Cardiac fibroblast (primary cell): ENCODE measurements at regions not wholly inside any gene's neighbourhood (a gene's known extent, or its start where the extent isn't known, plus 50 kb on each side); places are given as distances from the start of the nearest gene placed in this dataset.
A peak's percentile ranks its signal among the peaks of the same experiment; 100 is the strongest.

Experiments used
- DNase-seq, 2 donors: peaks; one replicate each; pipeline versions ENCODE4 v3.0.0 to v3.0.0-alpha.2; 2010; ENCODE audit warnings: low read depth in 2 of 2
- H3K4me3 ChIP-seq, 2 donors: replicated peaks in 1 of 2; 1 replicate in 1 of 2; 2 replicates in 1 of 2; pipeline ENCODE4 v1.5.1; 2011; ENCODE audit warnings: low read depth in 2 of 2, low read length in 2 of 2, mild to moderate bottlenecking in 2 of 2, moderate library complexity in 1 of 2
- CTCF ChIP-seq: IDR thresholded peaks from one replicate; pipeline ENCODE4 v1.5.1; 2011; ENCODE audit warnings: low read depth, mild to moderate bottlenecking, low read length, inconsistent platforms

- no peak for DNase-seq
- H3K4me3 ChIP-seq: no peak overlapping the region
- TF ChIP-seq CTCF: no peak
Measured at GRCh38 chr4:17370818-17371217, 141.1 kb downstream of the QDPR start.

GRCh38 chr4:17368408-17368807, 143.5 kb downstream of the QDPR start:
- no peak for DNase-seq
- TF ChIP-seq CTCF: no peak
- no peak overlapping the region for H3K4me3 ChIP-seq

GRCh38 chr4:17367201-17367600, 144.7 kb downstream of the QDPR start:
- no peak for TF ChIP-seq CTCF
- no peak for DNase-seq
- no peak overlapping the region for H3K4me3 ChIP-seq

- peak in 1 of 2 donors; percentile 46 for DNase-seq
- no peak for TF ChIP-seq CTCF
- no peak overlapping the region for H3K4me3 ChIP-seq
Measured at GRCh38 chr4:17366496-17366895, 145.4 kb downstream of the QDPR start.

- H3K4me3 ChIP-seq: no peak overlapping the region
- no peak for TF ChIP-seq CTCF
- DNase-seq: no peak
Measured at GRCh38 chr4:17362430-17362829, 149.5 kb downstream of the QDPR start.

- DNase-seq: no peak
- no peak for TF ChIP-seq CTCF
- H3K4me3 ChIP-seq: no peak overlapping the region
Measured at GRCh38 chr4:17358241-17358640, 153.6 kb downstream of the QDPR start.

GRCh38 chr4:17356926-17357325, 155.0 kb downstream of the QDPR start:
- no peak overlapping the region for H3K4me3 ChIP-seq

More at GRCh38 chr4:17356926-17357325, 155.0 kb downstream of the QDPR start:
- no peak for TF ChIP-seq CTCF
- peak in 1 of 2 donors; percentile 28 for DNase-seq
